Neural cell (in vitro differentiated cells): ENCODE measurements at regions not wholly inside any gene's neighbourhood (a gene's known extent, or its start where the extent isn't known, plus 50 kb on each side); places are given as distances from the start of the nearest gene placed in this dataset.

Experiments used
- H2AFZ ChIP-seq: fragments of 200-600, 300-800 bp; sonication (generic), shearing (Covaris generic); 2 replicates; pipeline ENCODE4 v1.6.0; 2014; ENCODE audit warnings: low read depth, mild to moderate bottlenecking, antibody characterized with exemption, low read length, moderate library complexity
- H3F3A ChIP-seq: fragments of 200-600 bp; shearing (Covaris generic); 2 replicates; pipeline ENCODE4 v1.6.1; 2016; ENCODE audit warnings: mild to moderate bottlenecking, moderate library complexity, mixed read lengths, antibody characterized with exemption, low read length; ENCODE audit not compliant: insufficient read depth, poor library complexity, severe bottlenecking
- H3K27ac ChIP-seq: fragments of 200-600, 300-800 bp; sonication (generic), shearing (Covaris generic); 2 replicates; pipeline ENCODE4 v1.5.1; 2014; ENCODE audit warnings: mild to moderate bottlenecking, low read length, moderate library complexity
- H3K27me3 ChIP-seq: fragments of 300-800, 200-600 bp; sonication (generic), shearing (Covaris generic); 2 replicates; pipeline ENCODE4 v1.6.0; 2014; ENCODE audit warnings: mild to moderate bottlenecking, low read depth, low read length, moderate library complexity; ENCODE audit not compliant: insufficient read depth
- H3K36me3 ChIP-seq: fragments of 300-800, 200-600 bp; sonication (generic), shearing (Covaris generic); 2 replicates; pipeline ENCODE4 v1.5.1; 2014; ENCODE audit warnings: mild to moderate bottlenecking, antibody characterized with exemption, low read length, moderate library complexity; ENCODE audit not compliant: insufficient read depth
- H3K4me2 ChIP-seq: fragments of 300-800, 200-600 bp; sonication (generic), shearing (Covaris generic); 2 replicates; pipeline ENCODE4 v1.6.0; 2014; ENCODE audit warnings: mild to moderate bottlenecking, low read length
- H3K4me3 ChIP-seq: fragments of 300-800, 200-600 bp; sonication (generic), shearing (Covaris generic); 2 replicates; pipeline ENCODE4 v1.5.1; 2014; ENCODE audit warnings: mild to moderate bottlenecking, low read length, moderate library complexity
- H3K79me2 ChIP-seq: fragments of 200-600 bp; shearing (Covaris generic); replicated peaks from 2 replicates; pipeline ENCODE4 v1.6.0; 2014; ENCODE audit warnings: mild to moderate bottlenecking, low read length, moderate library complexity; ENCODE audit not compliant: insufficient read depth
- H3K9ac ChIP-seq: fragments of 300-800, 200-600 bp; sonication (generic), shearing (Covaris generic); 2 replicates; pipeline ENCODE4 v1.6.1; 2016; ENCODE audit warnings: mild to moderate bottlenecking, low read length, mixed read lengths
- H3K9me2 ChIP-seq: fragments of 200-600 bp; shearing (Covaris generic); 2 replicates; pipeline ENCODE4 v1.6.1; 2016; ENCODE audit warnings: mild to moderate bottlenecking, low read length, mixed read lengths; ENCODE audit not compliant: insufficient read depth
- H3K9me3 ChIP-seq: fragments of 200-600, 300-800 bp; sonication (generic), shearing (Covaris generic); 2 replicates; pipeline ENCODE4 v1.6.1; 2016; ENCODE audit warnings: mild to moderate bottlenecking, mixed run types, low read length, moderate library complexity, mixed read lengths
- H4K20me1 ChIP-seq: fragments of 200-600 bp; shearing (Covaris generic); 2 replicates; pipeline ENCODE4 v1.6.1; 2016; ENCODE audit warnings: mild to moderate bottlenecking, mixed run types; ENCODE audit not compliant: insufficient read depth
- CTCF ChIP-seq: fragments of 450-650 bp; IDR thresholded peaks from 2 replicates; pipeline ENCODE4 v1.5.1; 2014; ENCODE audit warnings: antibody characterized with exemption, mild to moderate bottlenecking, moderate library complexity; ENCODE audit not compliant: poor library complexity, severe bottlenecking
- EP300 ChIP-seq: fragments of 450-650 bp; conservative IDR thresholded peaks from 2 replicates; pipeline ENCODE4 v1.6.1; 2014; ENCODE audit warnings: antibody characterized with exemption, mild to moderate bottlenecking, moderate library complexity; ENCODE audit not compliant: poor library complexity, severe bottlenecking
- EZH2 ChIP-seq: fragments of 200-600, 300-800 bp; shearing (Covaris generic), sonication (generic); IDR thresholded peaks from 2 replicates; pipeline ENCODE4 v1.6.1; 2014; ENCODE audit warnings: antibody characterized with exemption, low read length, borderline replicate concordance, mild to moderate bottlenecking; ENCODE audit not compliant: insufficient read depth, poor library complexity, severe bottlenecking
- MXI1 ChIP-seq: fragments of 450-650 bp; conservative IDR thresholded peaks from 2 replicates; pipeline ENCODE4 v1.6.1; 2014; ENCODE audit warnings: antibody characterized with exemption, mild to moderate bottlenecking; ENCODE audit not compliant: poor library complexity, severe bottlenecking
- POLR2AphosphoS5 ChIP-seq: IDR thresholded peaks from 2 replicates; pipeline ENCODE4 v1.6.1; 2012
- RAD21 ChIP-seq: fragments of 450-650 bp; conservative IDR thresholded peaks from 2 replicates; pipeline ENCODE4 v1.6.1; 2014; ENCODE audit warnings: antibody characterized with exemption, mild to moderate bottlenecking, moderate library complexity
- SMC3 ChIP-seq: fragments of 450-650 bp; conservative IDR thresholded peaks from 2 replicates; pipeline ENCODE4 v1.6.1; 2014; ENCODE audit warnings: antibody characterized with exemption, mild to moderate bottlenecking, moderate library complexity; ENCODE audit not compliant: poor library complexity
- TAF1 ChIP-seq: IDR thresholded peaks from 2 replicates; pipeline ENCODE4 v1.6.1; 2012; ENCODE audit warnings: low read depth
- TF ChIP-seq, protein P1 (sequence below): IDR thresholded peaks from 2 replicates; pipeline ENCODE4 v1.6.1; 2012; ENCODE audit warnings: borderline replicate concordance

DNA sequence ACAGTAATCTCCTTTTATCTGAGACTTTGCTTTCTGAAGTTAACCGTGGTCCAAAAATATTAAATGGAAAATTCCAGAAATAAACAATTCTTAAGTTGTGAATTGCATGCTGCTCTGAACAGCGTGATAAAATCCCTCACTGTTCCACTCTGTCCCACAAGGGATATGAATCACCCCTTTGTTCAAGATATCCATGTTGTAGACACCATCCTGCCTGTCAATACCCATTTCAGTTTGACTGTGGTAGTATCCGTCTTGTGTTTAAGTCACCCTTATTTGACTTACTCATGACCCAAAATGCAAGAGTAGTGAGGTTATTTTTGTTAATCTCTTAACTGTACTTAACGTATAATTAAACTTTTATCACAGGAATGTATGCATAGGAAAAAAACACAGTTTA lies 435.0 kb downstream of the SHQ1 start:
- TF ChIP-seq EP300 (no peak), RAD21 (no peak)
- no peaks in the 10 kb centered on the region for H3K9me3 ChIP-seq
- H3K9me2 ChIP-seq, result no peaks in the 10 kb centered on the region
- H3K27ac ChIP-seq, result no peak overlapping the region
- H3K36me3 ChIP-seq, result no peaks in the 10 kb centered on the region
- no peak overlapping the region for H3K4me3 ChIP-seq
- no peaks in the 10 kb centered on the region for H3F3A ChIP-seq
- no peak overlapping the region for H2AFZ ChIP-seq
- H3K79me2 ChIP-seq, result peaks cover 99% of the 10 kb centered on the region
- H3K4me2 ChIP-seq, result no peak overlapping the region
- H3K9ac ChIP-seq, result no peak overlapping the region
- no peaks in the 10 kb centered on the region for H3K27me3 ChIP-seq
- H4K20me1 ChIP-seq, result peaks cover 17% of the 10 kb centered on the region

GRCh38 chr3:72412340-72412956 lies 435.8 kb downstream of the SHQ1 start:
- H3K27ac ChIP-seq, result no peak overlapping the region
- no peak overlapping the region for H3K9ac ChIP-seq

More at GRCh38 chr3:72412340-72412956, 435.8 kb downstream of the SHQ1 start:
- Histone ChIP-seq H3K36me3 (no peaks in the 10 kb centered on the region), H3K9me3 (no peaks in the 10 kb centered on the region), H3K9me2 (no peaks in the 10 kb centered on the region), H3F3A (no peaks in the 10 kb centered on the region), H3K27me3 (no peaks in the 10 kb centered on the region), H3K4me2 (no peak overlapping the region), H3K4me3 (no peak overlapping the region), H2AFZ (no peak overlapping the region), H4K20me1 (peaks cover 17% of the 10 kb centered on the region), H3K79me2 (peaks cover 99% of the 10 kb centered on the region)
- no peak for TF ChIP-seq TAF1
- TF ChIP-seq EP300, result no peak
- TF ChIP-seq MXI1, result no peak
- no peak for TF ChIP-seq POLR2AphosphoS5
- no peak for TF ChIP-seq EZH2
- no peak for TF ChIP-seq RAD21
- TF ChIP-seq SMC3, result no peak
- no peak for TF ChIP-seq CTCF
- TF ChIP-seq, protein P1, sequence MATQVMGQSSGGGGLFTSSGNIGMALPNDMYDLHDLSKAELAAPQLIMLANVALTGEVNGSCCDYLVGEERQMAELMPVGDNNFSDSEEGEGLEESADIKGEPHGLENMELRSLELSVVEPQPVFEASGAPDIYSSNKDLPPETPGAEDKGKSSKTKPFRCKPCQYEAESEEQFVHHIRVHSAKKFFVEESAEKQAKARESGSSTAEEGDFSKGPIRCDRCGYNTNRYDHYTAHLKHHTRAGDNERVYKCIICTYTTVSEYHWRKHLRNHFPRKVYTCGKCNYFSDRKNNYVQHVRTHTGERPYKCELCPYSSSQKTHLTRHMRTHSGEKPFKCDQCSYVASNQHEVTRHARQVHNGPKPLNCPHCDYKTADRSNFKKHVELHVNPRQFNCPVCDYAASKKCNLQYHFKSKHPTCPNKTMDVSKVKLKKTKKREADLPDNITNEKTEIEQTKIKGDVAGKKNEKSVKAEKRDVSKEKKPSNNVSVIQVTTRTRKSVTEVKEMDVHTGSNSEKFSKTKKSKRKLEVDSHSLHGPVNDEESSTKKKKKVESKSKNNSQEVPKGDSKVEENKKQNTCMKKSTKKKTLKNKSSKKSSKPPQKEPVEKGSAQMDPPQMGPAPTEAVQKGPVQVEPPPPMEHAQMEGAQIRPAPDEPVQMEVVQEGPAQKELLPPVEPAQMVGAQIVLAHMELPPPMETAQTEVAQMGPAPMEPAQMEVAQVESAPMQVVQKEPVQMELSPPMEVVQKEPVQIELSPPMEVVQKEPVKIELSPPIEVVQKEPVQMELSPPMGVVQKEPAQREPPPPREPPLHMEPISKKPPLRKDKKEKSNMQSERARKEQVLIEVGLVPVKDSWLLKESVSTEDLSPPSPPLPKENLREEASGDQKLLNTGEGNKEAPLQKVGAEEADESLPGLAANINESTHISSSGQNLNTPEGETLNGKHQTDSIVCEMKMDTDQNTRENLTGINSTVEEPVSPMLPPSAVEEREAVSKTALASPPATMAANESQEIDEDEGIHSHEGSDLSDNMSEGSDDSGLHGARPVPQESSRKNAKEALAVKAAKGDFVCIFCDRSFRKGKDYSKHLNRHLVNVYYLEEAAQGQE, result no peak
